ENCODE measurements at regions not wholly inside any gene's neighbourhood (a gene's known extent, or its start where the extent isn't known, plus 50 kb on each side); places are given as distances from the start of the nearest gene placed in this dataset.

DNA sequence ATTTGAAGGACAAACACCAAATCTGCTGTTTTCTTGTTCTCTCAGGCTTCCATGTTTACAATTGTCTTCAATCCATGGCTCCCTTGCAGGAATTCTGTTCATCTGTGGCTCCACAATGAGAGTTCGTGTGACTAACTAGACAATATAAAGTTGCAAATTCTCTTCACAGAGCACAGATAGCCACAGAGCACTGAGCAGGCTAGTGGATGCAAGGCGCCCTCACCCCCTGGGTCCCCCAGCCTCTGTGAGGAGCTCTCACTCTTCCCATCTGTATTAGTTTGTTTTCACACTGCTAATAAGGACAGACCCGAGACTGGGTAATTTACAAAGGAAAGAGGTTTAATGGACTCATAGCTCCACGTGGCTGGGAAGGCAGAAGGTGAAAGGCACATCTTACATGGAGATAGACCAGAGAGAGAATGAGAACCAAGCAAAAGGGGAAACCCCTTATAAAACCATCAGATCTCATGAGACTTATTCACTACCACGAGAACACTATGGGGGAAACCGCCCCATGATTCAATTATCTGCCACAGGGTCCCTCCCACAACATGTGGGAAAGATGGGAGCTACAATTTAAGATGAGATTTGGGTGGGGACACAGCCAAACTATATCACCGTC, 82.5 kb upstream of the STX18 start:
- TF ChIP-seq, protein P1, sequence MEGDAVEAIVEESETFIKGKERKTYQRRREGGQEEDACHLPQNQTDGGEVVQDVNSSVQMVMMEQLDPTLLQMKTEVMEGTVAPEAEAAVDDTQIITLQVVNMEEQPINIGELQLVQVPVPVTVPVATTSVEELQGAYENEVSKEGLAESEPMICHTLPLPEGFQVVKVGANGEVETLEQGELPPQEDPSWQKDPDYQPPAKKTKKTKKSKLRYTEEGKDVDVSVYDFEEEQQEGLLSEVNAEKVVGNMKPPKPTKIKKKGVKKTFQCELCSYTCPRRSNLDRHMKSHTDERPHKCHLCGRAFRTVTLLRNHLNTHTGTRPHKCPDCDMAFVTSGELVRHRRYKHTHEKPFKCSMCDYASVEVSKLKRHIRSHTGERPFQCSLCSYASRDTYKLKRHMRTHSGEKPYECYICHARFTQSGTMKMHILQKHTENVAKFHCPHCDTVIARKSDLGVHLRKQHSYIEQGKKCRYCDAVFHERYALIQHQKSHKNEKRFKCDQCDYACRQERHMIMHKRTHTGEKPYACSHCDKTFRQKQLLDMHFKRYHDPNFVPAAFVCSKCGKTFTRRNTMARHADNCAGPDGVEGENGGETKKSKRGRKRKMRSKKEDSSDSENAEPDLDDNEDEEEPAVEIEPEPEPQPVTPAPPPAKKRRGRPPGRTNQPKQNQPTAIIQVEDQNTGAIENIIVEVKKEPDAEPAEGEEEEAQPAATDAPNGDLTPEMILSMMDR (IDR thresholded peaks at IDR 0.05; ENCODE audit: low read depth, low read length), result no peak

DNA sequence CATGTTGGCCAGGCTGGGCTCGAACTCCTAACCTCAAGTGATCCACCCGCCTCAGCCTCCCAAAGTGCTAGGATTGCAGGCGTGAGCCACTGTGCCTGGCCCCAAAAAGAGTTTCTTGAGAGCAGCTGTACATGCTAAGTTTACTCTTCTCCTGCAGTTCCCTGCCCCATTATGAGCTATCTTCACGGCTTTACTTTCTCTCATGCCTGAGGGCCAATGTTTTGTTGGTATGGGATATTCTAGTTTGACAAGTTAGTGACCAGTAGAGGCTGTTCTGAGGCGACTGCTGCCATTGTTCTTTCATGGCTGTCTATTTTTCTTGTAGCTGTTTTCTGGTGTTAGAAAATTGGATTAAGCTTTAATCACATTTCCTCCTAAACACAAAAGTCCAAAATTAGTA, 78.0 kb upstream of the STX18 start:
- H3K9me3 ChIP-seq (ENCODE audit: low read depth), result no peaks in the 10 kb centered on the region

More for the DNA sequence above, 82.5 kb upstream of the STX18 start:
- Histone ChIP-seq H3K27ac (no peak overlapping the region), H3K27me3 (no peaks in the 10 kb centered on the region), H3K4me1 (ENCODE audit: low read depth) (peaks cover 7% of the 10 kb centered on the region), H3K9me3 (ENCODE audit: low read depth) (no peaks in the 10 kb centered on the region), H3K4me3 (no peak overlapping the region), H3K36me3 (no peaks in the 10 kb centered on the region)
- no peak for DNase-seq (ENCODE audit: low read depth in 1 of 2, low spot score in 1 of 2)

DNA sequence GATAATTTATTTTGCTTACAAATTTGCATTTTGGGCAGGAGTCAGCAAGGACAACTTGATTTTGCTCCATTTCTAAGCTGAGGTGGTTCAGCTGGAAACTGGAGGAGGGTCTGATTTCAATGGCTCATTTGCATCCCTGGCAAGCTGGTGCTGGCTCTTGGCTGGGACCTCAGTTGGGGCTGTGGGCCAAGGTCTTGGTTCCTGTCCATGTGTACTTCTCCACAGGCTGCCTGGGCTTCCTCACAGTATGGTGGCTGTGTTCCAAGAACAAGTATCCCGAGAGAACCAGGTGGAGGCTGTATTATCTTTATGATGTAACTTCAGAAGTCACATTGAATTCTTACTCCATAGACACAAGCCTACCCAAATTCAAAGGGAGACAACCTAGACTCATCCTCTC, 77.0 kb upstream of the STX18 start:
- H3K27ac ChIP-seq, result no peak overlapping the region
- DNase-seq (ENCODE audit: low read depth in 1 of 2, low spot score in 1 of 2), result peak in 1 of 2 donors; percentile 48
- H3K9me3 ChIP-seq (ENCODE audit: low read depth), result no peaks in the 10 kb centered on the region
- H3K4me1 ChIP-seq (ENCODE audit: low read depth), result no peaks in the 10 kb centered on the region
- TF ChIP-seq, protein P1 (IDR thresholded peaks at IDR 0.05; ENCODE audit: low read depth, low read length), result no peak
- no peaks in the 10 kb centered on the region for H3K36me3 ChIP-seq
- no peaks in the 10 kb centered on the region for H3K27me3 ChIP-seq
- no peak overlapping the region for H3K4me3 ChIP-seq

More for the DNA sequence above, 78.0 kb upstream of the STX18 start:
- no peaks in the 10 kb centered on the region for H3K4me1 ChIP-seq (ENCODE audit: low read depth)
- H3K27ac ChIP-seq, result no peak overlapping the region
- H3K27me3 ChIP-seq, result no peaks in the 10 kb centered on the region
- no peaks in the 10 kb centered on the region for H3K36me3 ChIP-seq
- H3K4me3 ChIP-seq, result no peak overlapping the region
- DNase-seq (ENCODE audit: low read depth in 1 of 2, low spot score in 1 of 2), result no peak
- TF ChIP-seq, protein P1 (IDR thresholded peaks at IDR 0.05; ENCODE audit: low read depth, low read length), result no peak

DNA sequence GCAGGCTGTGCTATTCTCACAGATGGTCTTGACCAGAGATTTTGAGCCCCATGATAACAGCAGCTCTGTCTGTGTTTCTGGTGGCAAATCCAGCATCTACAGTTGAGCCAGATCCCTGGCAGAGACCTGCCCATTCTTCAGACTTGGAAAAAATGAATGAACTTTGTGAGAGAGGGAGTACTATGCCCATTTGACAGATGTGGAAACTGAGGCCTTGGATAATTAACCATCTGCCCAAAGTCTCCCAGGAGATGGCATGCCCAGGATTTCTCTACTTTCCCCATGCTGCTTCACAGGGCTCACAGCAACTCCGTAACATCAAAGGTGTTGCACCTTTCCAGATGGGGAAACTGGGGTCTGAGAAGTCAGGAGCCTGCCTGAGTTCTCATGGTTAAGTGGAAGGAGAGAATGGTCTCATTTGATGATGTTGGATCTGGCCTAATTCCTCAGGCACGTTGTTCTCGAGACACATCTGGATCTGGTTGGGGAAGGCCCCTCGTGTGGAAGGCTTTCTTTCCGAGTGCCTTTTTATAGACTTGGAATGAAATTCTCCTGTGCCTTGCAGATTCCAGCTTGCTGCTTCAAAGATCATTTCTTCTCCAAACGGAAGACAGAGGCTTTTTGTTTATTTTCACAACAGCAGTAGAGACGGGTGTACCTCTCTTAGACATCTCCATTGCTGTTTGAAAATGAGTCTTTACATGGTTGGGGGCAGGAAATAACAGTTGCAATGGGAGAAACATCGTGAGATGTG, 73.3 kb upstream of the STX18 start:
- DNase-seq (ENCODE audit: low read depth in 1 of 2, low spot score in 1 of 2), result no peak
- H3K27me3 ChIP-seq, result no peaks in the 10 kb centered on the region
- H3K4me1 ChIP-seq (ENCODE audit: low read depth), result no peaks in the 10 kb centered on the region
- no peaks in the 10 kb centered on the region for H3K36me3 ChIP-seq
- H3K27ac ChIP-seq, result no peak overlapping the region
- no peak overlapping the region for H3K4me3 ChIP-seq
- TF ChIP-seq, protein P1 (IDR thresholded peaks at IDR 0.05; ENCODE audit: low read depth, low read length), result no peak
- H3K9me3 ChIP-seq (ENCODE audit: low read depth), result no peaks in the 10 kb centered on the region

DNA sequence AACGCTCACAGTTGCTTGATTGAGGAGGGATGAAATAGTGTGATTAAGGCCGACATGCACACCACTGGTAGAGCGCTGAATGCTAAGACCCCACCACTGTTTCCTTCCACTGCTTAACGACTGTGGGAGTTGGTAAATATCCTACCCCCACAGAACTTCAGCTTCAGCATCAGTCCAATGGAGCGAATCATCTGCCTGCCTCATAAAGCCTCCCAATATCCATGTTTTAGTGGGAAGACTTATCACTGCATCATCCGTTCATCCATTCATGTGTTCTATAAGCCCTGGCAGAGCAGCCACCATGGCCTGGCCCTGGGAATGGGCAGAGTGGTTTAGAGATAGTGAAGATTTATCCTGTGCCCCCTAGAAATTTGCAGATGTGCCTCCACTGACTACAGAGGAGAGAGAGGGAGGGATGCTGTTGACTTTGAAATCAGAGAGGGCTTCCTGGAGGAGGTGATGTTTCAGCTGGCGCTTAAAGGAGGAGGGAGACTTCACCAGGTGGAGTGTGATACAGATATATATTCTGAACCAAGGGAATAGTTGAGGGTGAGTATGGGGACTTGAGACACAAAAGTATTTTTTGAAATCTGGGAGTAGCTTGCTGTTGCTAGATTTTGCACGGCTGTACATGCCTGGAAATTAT, 71.9 kb upstream of the STX18 start:
- no peaks in the 10 kb centered on the region for H3K9me3 ChIP-seq (ENCODE audit: low read depth)
- H3K4me3 ChIP-seq, result no peak overlapping the region
- H3K4me1 ChIP-seq (ENCODE audit: low read depth), result no peaks in the 10 kb centered on the region
- no peaks in the 10 kb centered on the region for H3K36me3 ChIP-seq
- TF ChIP-seq, protein P1 (IDR thresholded peaks at IDR 0.05; ENCODE audit: low read depth, low read length), result no peak
- no peak overlapping the region for H3K27ac ChIP-seq
- DNase-seq (ENCODE audit: low read depth in 1 of 2, low spot score in 1 of 2), result no peak
- H3K27me3 ChIP-seq, result no peaks in the 10 kb centered on the region
